ENCODE measurements at regions not wholly inside any gene's neighbourhood (a gene's known extent, or its start where the extent isn't known, plus 50 kb on each side); places are given as distances from the start of the nearest gene placed in this dataset.

GRCh38 chr20:21835042-21835441 lies 129.6 kb downstream of the PAX1 start:
- DNase-seq (no peak), FAIRE-seq (no peak)
- intact Hi-C loops (cut with DNase I) = no loop called here
- TF ChIP-seq CTCF (IDR thresholded peaks at IDR 0.05; ENCODE audit: borderline replicate concordance, extremely low read depth, insufficient read depth) = no peak
- no peaks in the 10 kb centered on the region for H3K4me1 ChIP-seq (ENCODE audit: control insufficient read depth in 2 of 3, insufficient read depth in 2 of 3, low read depth in 1 of 3, low read length in 3 of 3)
- H3K36me3 ChIP-seq (ENCODE audit: control insufficient read depth in 2 of 3, insufficient read depth in 3 of 3, low read length in 3 of 3) = no peaks in the 10 kb centered on the region
- H3K9ac ChIP-seq (ENCODE audit: low read length in 3 of 3) = no peak overlapping the region
- no peak overlapping the region for H3K4me3 ChIP-seq (ENCODE audit: low read length in 3 of 3)
- no peak overlapping the region for H3K27ac ChIP-seq (ENCODE audit: low read depth in 2 of 2, low read length in 2 of 2)
- H3K9me3 ChIP-seq (ENCODE audit: control insufficient read depth in 2 of 3, insufficient read depth in 1 of 3, low read length in 3 of 3) = no peaks in the 10 kb centered on the region
- H3K27me3 ChIP-seq (ENCODE audit: control insufficient read depth, insufficient read depth, low read length) = no peaks in the 10 kb centered on the region

- FAIRE-seq (no peak), DNase-seq (no peak)
- intact Hi-C loops (cut with DNase I) = no loop called here
- Histone ChIP-seq H3K27ac (ENCODE audit: low read depth in 2 of 2, low read length in 2 of 2) (no peak overlapping the region), H3K9me3 (ENCODE audit: control insufficient read depth in 2 of 3, insufficient read depth in 1 of 3, low read length in 3 of 3) (no peaks in the 10 kb centered on the region), H3K4me1 (ENCODE audit: control insufficient read depth in 2 of 3, insufficient read depth in 2 of 3, low read depth in 1 of 3, low read length in 3 of 3) (no peaks in the 10 kb centered on the region), H3K4me3 (ENCODE audit: low read length in 3 of 3) (no peak overlapping the region), H3K36me3 (ENCODE audit: control insufficient read depth in 2 of 3, insufficient read depth in 3 of 3, low read length in 3 of 3) (no peaks in the 10 kb centered on the region), H3K9ac (ENCODE audit: low read length in 3 of 3) (no peak overlapping the region), H3K27me3 (ENCODE audit: control insufficient read depth, insufficient read depth, low read length) (no peaks in the 10 kb centered on the region)
- TF ChIP-seq CTCF (IDR thresholded peaks at IDR 0.05; ENCODE audit: borderline replicate concordance, extremely low read depth, insufficient read depth) = no peak
Measured at GRCh38 chr20:21832442-21833385, 127.2 kb downstream of the PAX1 start.

- no peaks in the 10 kb centered on the region for H3K4me1 ChIP-seq (ENCODE audit: control insufficient read depth in 2 of 3, insufficient read depth in 2 of 3, low read depth in 1 of 3, low read length in 3 of 3)
- intact Hi-C loops (cut with DNase I) = no loop called here
Measured at GRCh38 chr20:21826976-21827375, 121.5 kb downstream of the PAX1 start.

More at GRCh38 chr20:21826976-21827375, 121.5 kb downstream of the PAX1 start:
- Histone ChIP-seq H3K4me3 (ENCODE audit: low read length in 3 of 3) (no peak overlapping the region), H3K9ac (ENCODE audit: low read length in 3 of 3) (no peak overlapping the region), H3K27me3 (ENCODE audit: control insufficient read depth, insufficient read depth, low read length) (no peaks in the 10 kb centered on the region), H3K36me3 (ENCODE audit: control insufficient read depth in 2 of 3, insufficient read depth in 3 of 3, low read length in 3 of 3) (no peaks in the 10 kb centered on the region), H3K9me3 (ENCODE audit: control insufficient read depth in 2 of 3, insufficient read depth in 1 of 3, low read length in 3 of 3) (no peaks in the 10 kb centered on the region), H3K27ac (ENCODE audit: low read depth in 2 of 2, low read length in 2 of 2) (no peak overlapping the region)
- DNase-seq (peak in 2 of 5 donors; percentile 43 to 67), FAIRE-seq (no peak)
- no peak for TF ChIP-seq CTCF (IDR thresholded peaks at IDR 0.05; ENCODE audit: borderline replicate concordance, extremely low read depth, insufficient read depth)
